Mammary epithelial cell (primary cell): ENCODE measurements at regions not wholly inside any gene's neighbourhood (a gene's known extent, or its start where the extent isn't known, plus 50 kb on each side); places are given as distances from the start of the nearest gene placed in this dataset.

Source experiments
- EZH2 ChIP-seq: IDR thresholded peaks from 2 replicates; pipeline ENCODE4 v1.6.1; 2012; ENCODE audit warnings: low read length, inconsistent platforms, borderline replicate concordance
- TF ChIP-seq, protein P1 (sequence below), 2 donors: IDR thresholded peaks in 1 of 2; conservative IDR thresholded peaks in 1 of 2; 2 replicates each; pipeline ENCODE4 v1.5.1; 2011 to 2012; ENCODE audit warnings: inconsistent platforms in 2 of 2, low read length in 2 of 2, mild to moderate bottlenecking in 2 of 2, control low read depth in 1 of 2, low read depth in 1 of 2; ENCODE audit not compliant: insufficient read depth in 1 of 2; ENCODE audit errors: extremely low read depth in 1 of 2

DNA sequence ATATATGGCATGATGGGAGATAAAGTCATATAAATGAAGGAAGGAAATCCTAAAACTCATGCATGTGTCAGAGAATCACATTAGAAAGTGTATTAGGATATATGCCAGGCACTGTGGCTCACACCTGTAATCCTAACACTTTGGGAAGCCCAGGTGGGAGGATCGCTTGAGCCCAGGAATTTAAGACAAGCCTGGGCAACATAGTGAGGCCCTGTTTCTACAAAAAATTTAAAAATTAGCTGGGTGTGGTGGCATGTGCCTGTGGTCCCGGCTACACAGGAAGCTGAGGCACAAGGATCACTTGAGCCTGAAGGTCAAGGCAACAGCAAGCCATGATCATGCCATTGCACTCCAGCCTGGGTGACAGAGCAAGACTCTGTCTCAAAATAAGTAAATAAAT lies 130.3 kb upstream of the ARID2 start:
- TF ChIP-seq EZH2 = no peak
- TF ChIP-seq, protein P1, sequence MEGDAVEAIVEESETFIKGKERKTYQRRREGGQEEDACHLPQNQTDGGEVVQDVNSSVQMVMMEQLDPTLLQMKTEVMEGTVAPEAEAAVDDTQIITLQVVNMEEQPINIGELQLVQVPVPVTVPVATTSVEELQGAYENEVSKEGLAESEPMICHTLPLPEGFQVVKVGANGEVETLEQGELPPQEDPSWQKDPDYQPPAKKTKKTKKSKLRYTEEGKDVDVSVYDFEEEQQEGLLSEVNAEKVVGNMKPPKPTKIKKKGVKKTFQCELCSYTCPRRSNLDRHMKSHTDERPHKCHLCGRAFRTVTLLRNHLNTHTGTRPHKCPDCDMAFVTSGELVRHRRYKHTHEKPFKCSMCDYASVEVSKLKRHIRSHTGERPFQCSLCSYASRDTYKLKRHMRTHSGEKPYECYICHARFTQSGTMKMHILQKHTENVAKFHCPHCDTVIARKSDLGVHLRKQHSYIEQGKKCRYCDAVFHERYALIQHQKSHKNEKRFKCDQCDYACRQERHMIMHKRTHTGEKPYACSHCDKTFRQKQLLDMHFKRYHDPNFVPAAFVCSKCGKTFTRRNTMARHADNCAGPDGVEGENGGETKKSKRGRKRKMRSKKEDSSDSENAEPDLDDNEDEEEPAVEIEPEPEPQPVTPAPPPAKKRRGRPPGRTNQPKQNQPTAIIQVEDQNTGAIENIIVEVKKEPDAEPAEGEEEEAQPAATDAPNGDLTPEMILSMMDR (conservative IDR thresholded peaks at IDR 0.05 in 1 of 2, IDR thresholded peaks at IDR 0.05 in 1 of 2; ENCODE audit: extremely low read depth in 1 of 2, insufficient read depth in 1 of 2, low read depth in 1 of 2, low read length in 2 of 2) = no peak
